Hepatocyte (in vitro differentiated cells): ENCODE measurements at regions not wholly inside any gene's neighbourhood (a gene's known extent, or its start where the extent isn't known, plus 50 kb on each side); places are given as distances from the start of the nearest gene placed in this dataset.

ENCODE experiments used
- CTCF ChIP-seq: fragments of 200-600 bp; sonication (generic); IDR thresholded peaks from 2 replicates; pipeline ENCODE4 v1.5.1; 2016; ENCODE audit warnings: antibody characterized with exemption, mild to moderate bottlenecking; ENCODE audit not compliant: poor library complexity
- EZH2 ChIP-seq: fragments of 200-600 bp; sonication (generic); IDR thresholded peaks from 2 replicates; pipeline ENCODE4 v1.6.1; 2016; ENCODE audit warnings: antibody characterized with exemption, mild to moderate bottlenecking, borderline replicate concordance
- EZH2phosphoT487 ChIP-seq: fragments of 200-600 bp; sonication (generic); IDR thresholded peaks from one replicate; pipeline ENCODE4 v1.6.1; 2018; ENCODE audit warnings: antibody characterized with exemption, mild to moderate bottlenecking, low read depth, moderate library complexity; ENCODE audit not compliant: unreplicated experiment, severe bottlenecking

GRCh38 chr13:110819203-110820014, 95.5 kb downstream of the ANKRD10 start:
- TF ChIP-seq CTCF (peak; percentile 97), EZH2 (no peak), EZH2phosphoT487 (no peak)
